Right hindlimb (tissue), 1 donor: ENCODE measurements at regions not wholly inside any gene's neighbourhood (a gene's known extent, or its start where the extent isn't known, plus 50 kb on each side); places are given as distances from the start of the nearest gene placed in this dataset.
"Not testable (repeated sequence)": the region's sequence is repeated elsewhere in the genome, so short reads cannot be mapped to it uniquely, and the experiment has no call there.

Source experiments
- DNase-seq: peaks from one replicate; pipeline ENCODE4 v3.0.0-alpha.2; 2018

DNA sequence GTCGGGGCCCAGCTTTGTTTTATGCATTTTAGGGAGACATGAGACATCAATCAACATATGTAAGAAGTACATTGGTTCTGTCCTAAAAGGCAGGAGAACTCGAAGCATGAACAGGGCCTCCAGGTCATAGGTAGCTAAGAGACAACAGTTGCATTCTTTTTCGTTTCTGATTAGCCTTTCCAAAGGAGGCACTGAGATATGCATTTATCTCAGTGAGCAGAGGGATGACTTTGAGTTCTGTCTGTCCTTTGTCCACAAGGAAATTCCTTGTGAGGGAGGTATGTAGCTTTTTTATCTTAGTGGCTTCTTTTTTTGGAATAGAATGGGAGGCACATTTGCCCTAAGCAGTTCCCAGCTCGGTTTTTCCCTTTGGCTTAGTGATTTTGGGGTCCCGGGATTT lies 109.5 kb upstream of the KIF2A start:
- DNase-seq = not testable (repeated sequence)

DNA sequence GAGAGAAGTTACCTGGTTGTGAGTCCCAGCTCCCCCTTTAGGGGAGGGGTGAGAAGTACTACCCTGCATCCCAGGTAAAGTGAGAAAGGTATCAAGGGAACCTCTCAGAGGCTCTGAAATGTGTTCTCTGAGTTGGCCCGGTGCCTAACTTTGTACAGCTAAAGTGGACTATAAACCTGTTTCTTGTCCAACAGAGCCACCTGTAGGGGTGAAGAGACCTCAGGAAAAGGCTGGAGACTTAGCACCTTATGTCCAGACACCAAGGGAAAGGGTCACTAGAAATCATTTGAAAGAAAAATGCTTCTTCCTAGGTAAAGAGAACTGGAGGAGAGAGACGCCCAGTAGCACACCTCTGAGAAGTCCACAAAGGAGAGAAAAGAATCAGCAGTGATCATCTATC lies 108.3 kb upstream of the KIF2A start:
- DNase-seq = no peak

DNA sequence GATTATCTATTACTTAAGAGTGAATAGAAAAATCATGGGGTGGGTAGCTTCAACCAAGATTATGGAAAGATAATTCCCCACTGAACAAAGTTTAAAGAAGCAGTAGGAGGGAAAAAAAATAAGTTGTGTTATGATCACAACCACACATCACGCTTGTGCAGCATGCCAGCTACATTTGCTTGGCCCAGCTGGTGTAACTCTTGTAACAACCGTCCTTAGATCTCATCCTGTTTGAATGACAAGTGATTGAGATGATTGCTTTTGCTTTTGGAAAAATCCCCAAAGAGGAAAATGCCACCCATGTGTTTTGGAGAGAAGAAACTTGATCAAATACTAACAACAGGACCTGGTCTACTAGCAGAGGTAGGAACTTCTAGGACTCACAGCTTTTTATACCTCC lies 107.6 kb upstream of the KIF2A start:
- DNase-seq = no peak

DNA sequence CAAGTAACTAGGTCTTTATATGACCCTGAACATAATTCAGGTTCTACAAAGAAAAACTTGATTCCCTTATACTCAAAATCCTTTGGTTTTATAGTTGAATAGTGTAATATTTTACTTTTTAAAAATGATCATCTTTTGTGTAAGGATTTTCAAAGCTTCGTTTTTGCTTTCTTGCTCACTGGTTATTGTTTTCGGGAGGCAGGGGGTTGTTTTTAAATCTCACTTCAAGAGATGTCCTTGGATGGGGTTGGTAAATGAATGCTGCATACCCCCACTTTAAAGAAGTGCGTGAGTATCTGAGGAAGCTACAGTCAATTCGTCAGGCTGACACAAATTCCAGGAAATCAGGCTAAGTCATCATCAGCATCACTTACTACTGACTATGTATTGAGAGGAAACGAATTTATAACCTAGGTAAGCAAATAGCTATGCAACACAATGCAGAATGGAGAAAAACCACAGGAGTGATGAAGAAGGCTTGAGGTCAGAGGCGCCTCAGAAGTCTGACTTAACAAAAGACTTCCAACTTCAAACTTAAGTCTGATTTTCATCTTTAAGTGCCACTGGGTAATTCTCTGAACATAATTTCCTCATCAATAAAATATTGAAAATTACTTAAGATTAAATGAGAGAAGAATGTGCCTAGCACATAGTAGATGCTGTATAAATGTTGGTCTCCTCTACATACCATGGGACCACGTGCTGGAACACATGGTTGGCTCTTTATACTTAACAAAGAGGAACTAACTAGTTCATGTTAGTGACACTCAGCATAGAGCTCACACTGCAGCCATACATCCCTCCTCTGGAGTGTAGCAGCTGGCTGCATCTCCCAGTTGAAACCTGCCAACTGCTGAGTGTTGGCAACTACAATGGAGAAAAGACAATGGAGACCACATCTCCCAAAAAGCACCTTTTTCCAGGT lies 106.0 kb upstream of the KIF2A start:
- no peak for DNase-seq

DNA sequence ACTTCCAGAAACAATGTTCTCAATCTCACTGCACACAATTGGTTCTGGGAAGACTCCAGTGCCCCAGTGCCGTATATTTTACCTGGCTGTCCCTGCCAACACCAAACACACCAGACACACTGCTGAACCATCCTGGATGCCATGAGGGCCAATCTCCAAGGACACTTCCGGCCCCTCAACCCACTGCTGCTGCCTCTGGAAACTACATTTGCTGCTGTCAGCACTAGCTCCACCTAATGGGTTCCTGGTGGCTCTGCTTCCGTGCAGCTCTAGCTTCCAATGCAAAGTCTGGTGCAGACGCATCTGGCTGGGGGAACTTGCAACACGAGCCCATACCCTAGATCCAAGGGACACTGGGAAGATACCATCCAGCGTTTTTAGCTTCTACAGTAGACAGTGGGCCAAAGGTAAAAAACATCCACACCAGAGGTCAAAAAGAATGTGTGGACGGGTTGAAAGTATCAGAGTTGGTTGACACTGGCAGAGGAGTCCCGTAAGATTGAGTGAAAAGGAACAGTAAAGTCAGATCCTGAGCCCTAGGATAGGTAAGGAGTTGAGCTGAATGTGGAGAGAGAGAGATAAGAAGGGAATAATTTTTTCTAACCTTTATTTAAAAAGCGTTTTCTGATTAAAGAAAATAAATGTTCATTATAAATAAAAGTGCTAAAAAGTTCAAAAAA lies 99.7 kb upstream of the KIF2A start:
- DNase-seq = peak; percentile 17

DNA sequence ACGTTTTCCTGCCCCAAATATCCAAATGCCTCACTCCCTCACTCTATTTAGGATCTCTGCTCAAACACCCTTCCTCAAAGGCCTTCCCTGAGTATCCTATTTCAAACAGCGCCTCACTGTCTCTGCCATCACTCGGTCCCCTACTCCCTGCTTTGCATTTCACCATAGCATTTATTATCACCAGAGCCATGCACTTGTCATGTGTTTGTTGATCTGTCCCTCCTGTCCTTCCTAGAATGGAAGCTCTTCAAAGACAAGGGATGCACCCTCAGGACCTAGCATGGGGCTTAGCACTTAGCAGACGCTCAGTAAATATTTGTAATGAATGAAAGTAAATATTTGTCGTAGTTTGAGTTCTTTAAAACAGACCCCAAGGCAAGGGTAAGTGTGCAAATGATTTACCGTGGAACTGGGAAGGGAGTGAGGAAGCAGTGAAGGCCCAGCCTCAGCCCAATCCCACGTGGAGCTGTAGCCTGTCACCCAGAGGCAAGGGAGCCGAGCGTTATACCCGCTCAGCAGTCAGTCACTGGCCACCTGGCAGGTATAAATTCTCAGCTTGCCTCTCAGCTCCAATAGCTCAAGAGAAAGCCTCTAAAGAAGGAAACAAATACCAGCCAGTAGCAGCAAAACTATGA lies 97.7 kb upstream of the KIF2A start:
- no peak for DNase-seq

DNA sequence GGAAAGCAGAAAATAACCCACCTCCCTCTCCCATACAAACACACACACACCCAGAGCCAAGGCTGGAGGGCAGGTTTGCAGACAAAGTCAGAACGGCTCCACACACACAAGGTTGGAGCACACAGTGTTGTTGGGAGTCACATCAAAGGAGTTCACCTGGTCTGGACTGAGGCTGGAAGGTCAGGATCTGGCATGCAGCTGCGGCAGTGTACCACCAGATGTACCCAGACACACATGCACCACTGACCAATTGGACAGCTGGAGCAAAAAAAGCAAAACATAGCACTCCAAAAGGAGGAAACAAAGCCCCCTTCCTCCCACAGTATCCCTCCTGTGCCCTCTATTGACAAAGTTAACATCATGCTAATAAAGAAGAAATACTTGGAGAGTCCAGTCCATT lies 94.6 kb upstream of the KIF2A start:
- DNase-seq = no peak

DNA sequence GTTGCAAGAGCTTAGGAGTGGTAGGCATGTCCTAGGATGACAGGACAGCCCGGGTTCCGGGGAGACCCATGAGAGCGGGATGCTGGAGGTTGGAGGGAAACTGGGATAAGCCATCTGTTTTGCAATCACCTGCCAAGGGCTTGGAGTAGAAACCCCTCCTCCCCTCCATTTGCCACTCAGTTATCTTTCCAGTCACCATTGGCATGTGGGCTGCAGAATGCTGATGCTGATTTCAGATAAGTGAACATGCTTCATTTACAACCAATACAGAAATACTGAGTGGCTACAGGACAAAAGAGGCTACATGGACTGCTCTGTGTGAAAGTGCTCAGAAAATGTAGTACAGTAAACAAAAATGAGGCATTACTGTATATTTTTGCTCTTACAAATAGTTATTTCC lies 93.4 kb upstream of the KIF2A start:
- DNase-seq = no peak

DNA sequence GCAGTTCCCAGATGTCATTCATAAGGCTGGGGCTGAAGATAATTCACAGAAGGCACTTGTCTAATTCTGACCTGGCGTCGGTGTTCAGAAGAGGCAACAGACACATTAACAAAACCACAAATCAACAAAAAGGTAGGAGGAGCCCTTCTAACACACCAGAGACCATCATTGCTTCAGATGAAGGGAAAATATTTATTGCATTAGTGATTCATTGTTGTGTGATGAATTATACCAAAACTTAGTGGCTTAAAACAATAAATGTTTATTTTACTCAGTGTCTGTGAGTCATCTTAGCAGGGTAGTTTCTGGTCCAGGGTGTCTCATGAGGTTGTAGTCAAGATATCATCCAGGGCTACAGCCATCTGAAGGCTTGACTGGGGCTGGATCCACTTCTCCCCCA lies 91.3 kb upstream of the KIF2A start:
- DNase-seq = no peak

DNA sequence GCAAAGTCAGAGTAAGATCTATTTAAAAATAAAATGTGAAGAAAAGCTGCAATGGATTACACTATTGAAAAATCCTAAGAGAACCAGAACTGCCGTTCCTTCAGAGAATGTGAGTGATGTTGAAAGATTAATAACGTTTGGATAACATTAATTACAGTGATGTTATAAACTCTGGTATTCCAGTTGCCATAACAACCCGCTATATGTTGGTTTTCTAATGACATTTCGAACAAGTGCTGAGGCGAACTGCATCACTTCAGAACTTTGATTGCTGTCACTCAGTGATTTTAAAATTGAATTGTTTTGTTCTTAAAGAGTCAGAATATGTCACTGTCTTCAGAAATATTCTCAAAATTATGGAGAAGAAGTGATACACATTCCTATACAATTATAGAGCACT lies 89.4 kb upstream of the KIF2A start:
- not testable (repeated sequence) for DNase-seq

DNA sequence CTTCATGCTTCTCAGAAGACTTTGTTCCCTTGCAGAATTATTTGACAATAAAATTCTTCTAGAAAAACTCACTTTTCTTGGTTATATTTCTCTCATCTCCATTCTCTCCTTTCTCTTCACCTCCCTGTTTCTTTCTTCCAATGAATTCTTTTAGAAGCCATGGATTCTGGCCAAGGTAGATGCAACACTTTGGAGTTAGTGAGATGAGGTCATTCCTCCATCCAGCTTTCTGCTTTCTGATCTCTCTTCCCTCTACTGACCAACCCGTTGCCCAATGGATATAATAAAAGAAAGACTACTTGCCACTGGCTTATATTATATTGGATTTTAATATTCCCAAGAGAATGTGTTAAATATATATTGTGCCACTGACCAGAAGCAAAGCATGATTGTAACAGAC lies 88.9 kb upstream of the KIF2A start:
- DNase-seq = not testable (repeated sequence)

DNA sequence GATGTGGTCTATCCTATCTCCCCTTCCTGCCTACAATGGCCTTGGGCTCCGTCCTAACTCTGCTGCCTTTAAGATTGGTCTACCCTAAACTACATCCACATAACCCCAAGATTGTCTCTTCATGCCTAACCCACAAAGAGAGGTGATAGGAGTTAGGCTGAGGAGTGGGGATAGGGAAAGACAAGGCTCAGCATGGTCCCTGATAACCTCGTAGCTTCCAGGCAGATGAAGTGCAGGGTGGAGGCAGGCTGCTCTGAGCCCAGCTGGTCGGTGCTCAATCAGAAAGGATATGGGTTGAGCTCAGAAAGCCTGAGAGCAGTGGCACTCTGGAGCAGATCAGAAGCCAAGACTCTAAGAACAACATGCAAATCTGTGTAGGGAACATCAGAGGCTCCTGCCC lies 87.1 kb upstream of the KIF2A start:
- DNase-seq = not testable (repeated sequence)

DNA sequence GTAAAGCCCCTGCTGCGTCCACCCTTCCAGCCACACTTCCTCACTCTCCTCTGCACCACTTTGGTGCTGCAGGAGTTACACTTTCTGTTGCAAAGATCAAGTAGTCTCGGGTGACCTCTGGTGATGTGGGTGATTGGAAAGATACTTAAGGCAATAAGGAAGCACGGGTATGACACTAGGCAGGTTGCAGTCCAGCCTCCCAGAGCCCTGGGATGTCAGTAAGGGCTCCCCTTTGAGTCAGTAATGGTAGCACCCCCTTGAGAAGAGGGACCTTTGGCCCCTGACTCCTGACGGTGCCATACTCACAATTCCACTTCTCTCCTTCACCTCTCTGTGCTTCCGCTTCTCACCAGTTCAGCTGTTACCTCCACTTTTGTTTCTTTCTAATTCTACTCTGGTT lies 84.1 kb upstream of the KIF2A start:
- not testable (repeated sequence) for DNase-seq

DNA sequence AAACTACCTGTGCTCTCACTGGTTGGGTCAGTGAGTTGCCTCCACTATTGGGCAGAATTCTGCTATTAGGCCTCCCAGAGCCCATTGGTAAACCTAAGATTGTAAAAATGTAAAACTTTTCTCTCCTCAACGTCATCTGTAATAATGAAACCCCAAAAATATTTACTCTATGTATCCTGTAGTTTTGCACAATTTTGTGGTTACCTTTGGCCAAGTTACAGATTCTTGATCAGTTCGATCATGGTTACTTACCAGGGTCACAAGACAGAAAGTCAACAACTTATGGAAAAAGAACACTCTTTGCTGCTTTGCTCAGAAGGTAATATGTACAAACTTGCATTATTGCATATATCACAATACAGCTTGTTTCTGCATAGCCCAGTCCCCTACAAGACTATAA lies 83.7 kb upstream of the KIF2A start:
- DNase-seq = not testable (repeated sequence)

DNA sequence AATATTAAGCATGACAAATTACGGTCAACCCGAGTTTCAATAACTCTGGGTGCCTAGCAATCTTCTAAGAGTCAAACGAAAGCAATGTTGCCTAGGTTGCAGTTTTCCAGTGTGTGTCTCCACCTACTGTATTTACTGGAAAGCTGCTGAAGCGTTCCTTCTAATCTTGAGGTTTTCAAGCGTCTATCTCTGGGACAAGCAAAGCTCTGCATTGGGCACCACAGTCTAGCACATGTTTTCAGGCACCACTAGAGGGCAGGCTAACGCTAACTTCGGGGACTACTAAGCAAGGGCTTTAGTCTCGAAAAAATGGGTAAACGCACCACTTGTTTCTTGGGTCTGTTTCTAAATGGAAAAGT lies 82.7 kb upstream of the KIF2A start:
- DNase-seq = not testable (repeated sequence)

DNA sequence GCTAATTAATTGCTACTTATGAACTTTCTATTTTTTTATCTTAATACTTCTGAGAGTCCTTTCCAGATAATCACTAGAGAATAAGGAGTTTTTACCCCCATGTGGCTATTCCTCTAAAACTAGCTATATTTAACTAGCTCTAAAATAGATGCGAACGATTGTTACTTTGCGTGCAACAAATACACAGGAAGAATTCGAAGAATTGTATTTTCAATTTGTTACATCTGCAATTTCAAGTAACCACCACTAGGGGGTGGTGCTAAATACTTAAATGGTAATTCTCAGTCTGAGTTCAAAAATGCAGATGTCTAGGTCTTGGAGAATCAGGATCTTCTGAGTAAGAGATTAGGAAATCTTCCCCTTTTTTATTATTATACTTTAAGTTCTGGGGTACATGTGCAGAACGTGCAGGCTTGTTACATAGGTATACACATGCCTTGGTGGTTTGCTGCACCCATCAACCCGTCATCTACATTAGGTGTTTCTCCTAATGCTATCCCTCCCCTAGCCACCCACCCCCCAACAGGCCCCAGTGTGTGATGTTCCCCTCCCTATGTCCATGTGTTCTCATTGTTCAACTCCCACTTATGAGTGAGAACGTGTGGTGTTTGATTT lies 80.9 kb upstream of the KIF2A start:
- not testable (repeated sequence) for DNase-seq

DNA sequence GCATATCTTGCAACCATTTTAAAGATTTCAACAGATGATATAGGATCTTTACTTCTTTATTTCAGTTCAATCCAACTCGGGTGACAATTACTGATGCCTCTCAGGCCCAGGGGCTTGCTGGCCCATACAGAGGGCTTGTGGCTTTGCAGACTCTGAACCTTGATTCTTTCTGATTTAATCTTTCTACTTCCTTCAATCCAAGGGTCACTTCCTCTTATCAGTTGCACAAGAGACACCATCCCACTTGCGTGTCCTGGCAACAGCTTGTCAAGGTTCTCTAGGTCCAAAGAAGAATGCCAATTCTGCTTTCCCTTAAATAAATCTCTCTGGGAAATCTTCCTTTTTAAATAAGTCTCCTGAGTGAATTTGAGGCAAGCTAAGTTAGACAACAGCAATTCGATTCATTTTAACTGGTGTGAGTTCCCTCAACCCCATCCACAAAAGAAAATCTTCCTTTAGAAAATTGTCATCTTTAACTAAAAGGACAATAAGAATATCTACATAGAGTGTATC lies 75.1 kb upstream of the KIF2A start:
- not testable (repeated sequence) for DNase-seq

DNA sequence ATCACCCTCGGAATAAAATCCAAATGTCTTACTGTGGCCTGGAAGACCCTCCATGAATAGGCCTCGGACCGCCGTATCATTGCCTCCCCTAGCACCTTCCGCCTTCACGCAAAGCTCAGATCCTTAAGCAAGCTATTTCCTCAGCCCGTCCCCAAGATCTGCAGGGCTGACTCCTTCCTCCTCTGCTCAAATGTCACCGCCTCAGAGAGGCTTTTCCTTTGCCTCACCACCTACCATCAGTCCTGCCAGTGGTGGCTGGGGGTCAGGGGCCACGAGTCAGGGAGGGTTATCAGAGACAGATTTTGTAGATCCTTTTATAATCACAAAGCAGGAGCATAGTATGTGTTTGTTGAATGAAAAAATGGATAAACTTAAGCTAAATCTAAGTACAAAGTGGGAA lies 74.4 kb upstream of the KIF2A start:
- no peak for DNase-seq

DNA sequence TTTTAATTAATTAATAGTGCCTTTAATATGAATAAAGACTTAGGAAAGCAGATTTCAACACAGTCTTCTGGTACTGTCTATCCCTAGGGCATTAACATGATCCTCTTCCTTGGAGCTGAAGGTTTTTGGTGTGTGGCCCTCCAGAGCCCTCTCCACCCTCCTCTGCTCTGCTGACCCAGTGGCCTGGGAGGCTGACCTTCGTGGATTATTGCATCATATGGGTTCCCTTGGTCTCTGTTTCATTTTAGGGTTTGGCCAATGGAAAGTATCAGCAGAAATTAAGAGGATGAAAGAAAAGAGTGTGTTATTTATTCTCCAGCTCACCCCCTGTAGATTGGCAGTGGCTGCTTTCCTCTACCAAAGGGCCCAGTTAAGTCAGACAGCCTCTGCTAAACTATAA lies 73.8 kb upstream of the KIF2A start:
- DNase-seq = not testable (repeated sequence)

DNA sequence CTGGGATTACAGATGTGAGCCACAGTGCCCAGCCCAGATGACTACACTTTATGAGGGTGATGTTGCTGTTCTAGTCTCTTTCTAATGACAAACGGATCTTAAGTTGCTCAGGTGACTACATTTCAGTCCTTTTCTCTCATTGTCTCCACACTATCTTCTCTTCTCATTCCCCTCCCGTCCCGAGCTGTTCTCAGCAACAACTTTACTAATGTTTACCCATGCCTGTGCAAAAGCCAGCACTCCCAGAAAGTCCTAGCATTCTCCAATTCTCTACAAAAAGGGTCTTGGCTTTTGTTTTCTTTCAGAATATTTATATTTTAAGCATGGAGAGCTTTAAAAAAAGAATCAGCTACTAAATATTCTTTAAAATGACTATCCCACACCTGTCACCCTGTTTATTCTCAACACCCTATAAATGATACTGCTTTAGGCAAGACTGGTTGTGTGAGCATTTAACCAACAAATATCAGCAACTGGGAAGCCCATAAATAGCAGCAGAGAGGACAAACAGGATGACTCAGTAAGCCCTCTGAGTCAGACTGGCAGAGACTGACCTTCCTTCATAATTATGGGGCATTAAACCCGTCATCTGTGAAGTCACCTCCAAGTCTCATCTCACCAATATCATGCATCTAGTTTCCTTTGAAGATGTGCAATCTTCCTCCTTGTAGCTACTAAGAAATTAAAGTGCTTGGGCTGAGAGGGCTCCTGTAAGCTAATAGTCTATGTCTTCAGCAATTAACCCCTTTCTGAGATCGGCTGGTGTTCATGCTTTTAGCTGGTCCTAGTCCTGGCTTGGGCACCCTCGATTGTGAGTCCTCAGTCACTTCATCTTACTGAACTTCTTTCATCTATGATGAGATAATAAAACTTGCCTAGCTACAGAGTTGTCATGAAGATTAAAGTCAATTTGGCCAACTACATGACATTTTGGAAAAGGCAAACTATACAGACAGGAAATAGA lies 72.6 kb upstream of the KIF2A start:
- not testable (repeated sequence) for DNase-seq

DNA sequence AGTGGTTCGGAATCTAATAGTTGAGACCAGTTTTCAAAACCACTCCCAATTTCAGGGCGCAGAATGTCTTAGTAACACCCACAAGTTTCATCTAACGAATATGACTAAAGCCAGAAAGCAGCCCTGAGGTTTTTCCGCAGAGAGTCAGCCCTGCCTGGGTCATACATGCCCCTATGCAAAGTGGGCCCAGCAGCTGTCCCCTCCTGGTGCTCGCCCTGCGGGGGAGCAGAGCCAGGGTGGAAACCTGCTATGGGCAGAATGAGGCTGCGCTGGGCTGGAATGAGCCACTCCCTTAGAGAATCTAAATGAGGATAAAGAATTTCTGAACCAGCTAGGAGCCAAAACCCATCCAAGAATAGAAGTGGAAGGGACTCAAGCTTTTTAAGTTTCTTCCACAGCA lies 69.4 kb upstream of the KIF2A start:
- DNase-seq = peak; percentile 21

DNA sequence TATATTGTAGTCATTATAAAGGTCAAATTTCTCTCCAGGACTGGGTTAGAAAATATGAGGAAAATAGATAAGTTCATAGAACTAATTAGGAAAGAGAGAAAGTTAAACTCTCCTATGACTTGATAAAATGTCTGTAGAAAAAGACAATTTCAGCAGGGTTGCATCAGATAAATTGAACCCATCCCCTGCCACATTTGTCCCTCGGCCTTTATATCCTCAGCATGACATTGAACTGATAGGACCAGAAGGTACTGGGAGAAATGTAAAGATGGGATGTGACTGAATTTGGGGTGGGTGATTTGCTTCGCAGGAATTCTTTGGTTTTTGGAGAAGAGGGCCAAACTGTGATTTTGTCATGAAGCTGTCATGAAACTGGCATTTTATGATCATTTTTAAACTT lies 68.1 kb upstream of the KIF2A start:
- not testable (repeated sequence) for DNase-seq
